ENCODE measurements at regions not wholly inside any gene's neighbourhood (a gene's known extent, or its start where the extent isn't known, plus 50 kb on each side); places are given as distances from the start of the nearest gene placed in this dataset.

GRCh38 chr19:23986623-23987022 lies 71.9 kb downstream of the ZNF726 start:
- Histone ChIP-seq H2BK15ac (ENCODE audit: low read depth, low read length) (no peak overlapping the region), H3K23ac (ENCODE audit: insufficient read length, low read depth, low read length) (no peak overlapping the region), H3T11ph (ENCODE audit: low read length) (no peak overlapping the region), H2BK5ac (ENCODE audit: insufficient read length, low read length) (no peak overlapping the region), H3K9ac (ENCODE audit: extremely low read depth, insufficient read length, low read length) (no peak overlapping the region), H3K14ac (ENCODE audit: insufficient read depth, low read length) (no peak overlapping the region), H2BK12ac (ENCODE audit: insufficient read length, low read depth, low read length) (no peak overlapping the region), H3K56ac (ENCODE audit: insufficient read length, low read depth, low read length) (no peak overlapping the region), H3K9me3 (ENCODE audit: control insufficient read depth, low read depth, low read length) (peaks cover 81% of the 10 kb centered on the region), H3K23me2 (ENCODE audit: insufficient read length, low read depth, low read length, poor library complexity, severe bottlenecking) (no peaks in the 10 kb centered on the region), H3K18ac (ENCODE audit: insufficient read length, low read depth, low read length) (no peak overlapping the region), H2AFZ (ENCODE audit: low read length) (no peak overlapping the region), H3K4me2 (ENCODE audit: insufficient read depth, insufficient read length, low read length) (no peak overlapping the region), H4K5ac (ENCODE audit: insufficient read length, low read depth, low read length) (no peak overlapping the region), H3K4me1 (ENCODE audit: insufficient read depth, low read length) (no peaks in the 10 kb centered on the region), H4K20me1 (ENCODE audit: control insufficient read depth, insufficient read depth, insufficient read length) (no peaks in the 10 kb centered on the region), H4K8ac (replicated peaks; ENCODE audit: insufficient read length, low read depth, low read length) (no peak overlapping the region), H3K79me1 (ENCODE audit: insufficient read depth, low read depth, low read length, poor library complexity, severe bottlenecking) (no peaks in the 10 kb centered on the region), H2BK120ac (ENCODE audit: low read depth, low read length, poor library complexity, severe bottlenecking) (no peak overlapping the region), H4K91ac (ENCODE audit: insufficient read length, low read depth, low read length) (no peak overlapping the region), H3K27ac (ENCODE audit: insufficient read length, low read depth, low read length) (no peak overlapping the region), H3K27me3 (ENCODE audit: insufficient read depth, low read length) (no peaks in the 10 kb centered on the region), H3K4ac (ENCODE audit: low read depth, low read length) (no peak overlapping the region), H3K79me2 (ENCODE audit: insufficient read depth, low read length) (no peaks in the 10 kb centered on the region), H2AK5ac (ENCODE audit: insufficient read length, low read length) (no peak overlapping the region), H2BK20ac (ENCODE audit: low read depth, low read length, poor library complexity, severe bottlenecking) (no peak overlapping the region)
- Mint-ChIP-seq H3K4me1 (no peaks in the 10 kb centered on the region), H3K27ac (no peak overlapping the region), H3K27me3 (ENCODE audit: low read depth) (no peaks in the 10 kb centered on the region; the same call in 1 of the 2 replicates), H3K9me3 (peaks cover 91 to 92% of the 10 kb centered on the region in 2 experiments), H3K4me3 (no peak overlapping the region), H3K36me3 (ENCODE audit: insufficient read depth in 1 of 3, low read depth in 3 of 3) (peaks cover 0 to 20% (median 6%) of the 10 kb centered on the region in 3 experiments; a peak in 5 of 7 replicates)
- DNase-seq: no peak
- no peak for TF ChIP-seq CTCF (conservative IDR thresholded peaks at IDR 0.05)
- WGBS (ENCODE audit: extremely low coverage, insufficient read length, low lambda C conversion rate): no CpG with 5 or more reads among the region's 1 CpG

Measured in H9 (cell line).